ENCODE measurements at regions not wholly inside any gene's neighbourhood (a gene's known extent, or its start where the extent isn't known, plus 50 kb on each side); places are given as distances from the start of the nearest gene placed in this dataset.

DNA sequence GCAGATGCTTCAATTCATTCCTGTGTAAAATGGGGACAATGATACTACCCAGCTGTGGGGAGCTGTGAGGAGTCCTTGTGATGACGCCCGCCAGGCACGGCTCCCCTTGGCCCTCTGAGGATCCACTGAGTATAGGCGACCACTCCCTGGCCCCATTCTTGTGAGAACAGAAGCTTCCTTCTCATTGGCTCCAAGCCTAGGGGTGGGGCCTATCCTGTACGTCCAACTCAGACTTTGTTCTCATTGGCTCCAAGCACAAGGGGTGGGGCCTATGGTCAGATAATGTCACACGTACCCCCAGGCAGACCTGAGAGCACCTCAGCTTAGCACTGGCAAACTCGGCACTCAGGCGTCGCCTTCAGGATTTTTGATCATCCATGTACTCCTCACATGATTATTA is 232.9 kb upstream of the MVB12B start:
- TF ChIP-seq ZFX (IDR thresholded peaks at IDR 0.05) (no peak), CTCF (conservative IDR thresholded peaks at IDR 0.05) (no peak)

DNA sequence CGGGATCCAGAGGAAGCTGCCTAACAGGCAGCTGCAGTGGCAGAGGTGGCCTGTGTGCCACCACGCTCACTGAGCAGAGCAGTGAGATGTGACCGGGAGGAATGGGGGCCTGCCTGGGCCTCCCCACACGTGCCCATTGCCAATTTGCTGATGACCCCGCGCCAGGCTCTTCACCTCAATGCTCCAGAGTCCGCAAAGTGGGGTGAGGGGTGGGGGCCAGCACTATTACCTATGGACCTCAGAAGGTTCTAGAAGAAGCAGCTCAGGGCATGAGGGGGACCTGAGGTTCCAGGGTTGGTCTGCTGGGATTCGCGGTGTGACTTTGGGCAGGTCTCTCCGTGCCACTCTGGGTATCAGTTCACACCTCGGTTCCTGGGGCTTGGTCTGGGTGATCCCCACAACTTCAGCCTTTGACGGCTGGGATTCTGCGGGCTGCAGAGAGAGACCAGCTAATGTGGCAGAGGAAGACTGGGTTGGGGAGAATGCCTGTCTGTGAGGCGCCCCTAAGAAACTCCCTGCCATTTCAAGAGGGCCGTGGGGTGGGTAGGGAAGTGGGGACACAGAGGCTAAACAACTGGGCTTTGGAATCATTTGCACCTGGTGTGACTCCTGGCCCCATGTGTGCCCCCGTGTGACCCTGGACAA is 231.0 kb upstream of the MVB12B start:
- no peak for TF ChIP-seq ZFX (IDR thresholded peaks at IDR 0.05)
- TF ChIP-seq CTCF (conservative IDR thresholded peaks at IDR 0.05), result no peak
- H3K27ac ChIP-seq, result no peak overlapping the region

More for the DNA sequence above, 232.9 kb upstream of the MVB12B start:
- H3K27ac ChIP-seq, result no peak overlapping the region

DNA sequence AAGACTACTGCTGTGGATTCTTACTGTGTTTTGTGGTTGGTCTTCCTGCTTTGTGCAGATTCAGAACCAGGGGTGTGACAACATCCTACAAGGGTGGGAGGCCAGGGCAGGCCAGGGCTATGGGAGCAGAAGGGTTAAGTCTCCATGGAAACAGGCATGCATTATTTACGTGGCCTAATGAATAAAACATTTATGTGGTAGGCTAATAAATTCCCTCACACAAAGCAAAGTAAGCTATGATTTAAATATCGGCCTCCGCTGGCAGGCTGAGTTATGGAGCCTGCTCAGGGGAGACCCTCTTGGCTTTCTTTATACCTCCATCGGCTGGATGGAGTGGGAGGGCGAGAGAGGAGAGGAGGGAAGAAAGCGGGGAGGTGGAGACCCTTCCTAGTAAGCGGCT is 230.3 kb upstream of the MVB12B start:
- TF ChIP-seq CTCF (conservative IDR thresholded peaks at IDR 0.05) (no peak), ZFX (IDR thresholded peaks at IDR 0.05) (no peak)
- H3K27ac ChIP-seq, result no peak overlapping the region

- H3K27ac ChIP-seq, result no peak overlapping the region
- TF ChIP-seq CTCF (conservative IDR thresholded peaks at IDR 0.05) (no peak), ZFX (IDR thresholded peaks at IDR 0.05) (no peak)
Measured at GRCh38 chr9:126097679-126098078, 228.9 kb upstream of the MVB12B start.

- TF ChIP-seq CTCF (conservative IDR thresholded peaks at IDR 0.05), result no peak
- TF ChIP-seq ZFX (IDR thresholded peaks at IDR 0.05), result no peak
- no peak overlapping the region for H3K27ac ChIP-seq
Measured at GRCh38 chr9:126106404-126106803, 220.2 kb upstream of the MVB12B start.

GRCh38 chr9:126107693-126108092 is 218.9 kb upstream of the MVB12B start:
- H3K27ac ChIP-seq, result no peak overlapping the region
- TF ChIP-seq ZFX (IDR thresholded peaks at IDR 0.05) (no peak), CTCF (conservative IDR thresholded peaks at IDR 0.05) (no peak)

DNA sequence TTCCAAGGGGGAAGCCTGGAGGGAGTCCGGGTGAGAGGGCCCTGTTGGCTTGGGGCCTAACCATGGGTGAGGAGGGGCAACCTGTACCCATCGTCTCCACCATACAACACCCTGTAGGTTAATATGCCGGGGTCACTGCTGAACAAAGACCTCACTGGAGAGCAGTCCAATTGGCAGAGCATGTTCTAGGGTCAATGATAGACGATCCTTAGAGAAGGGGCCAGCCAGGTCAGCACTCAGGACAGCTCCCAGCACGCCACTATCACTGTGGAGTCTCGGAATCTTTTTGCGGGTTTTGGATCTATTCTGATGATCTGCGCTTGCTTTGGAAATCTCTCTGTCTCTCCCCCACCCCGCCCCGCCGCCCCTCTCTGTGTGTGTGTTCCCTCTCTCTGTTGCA is 218.4 kb upstream of the MVB12B start:
- no peak for TF ChIP-seq CTCF (conservative IDR thresholded peaks at IDR 0.05)
- no peak for TF ChIP-seq ZFX (IDR thresholded peaks at IDR 0.05)
- no peak overlapping the region for H3K27ac ChIP-seq

All from C4-2B (cell line).